ENCODE measurements at regions not wholly inside any gene's neighbourhood (a gene's known extent, or its start where the extent isn't known, plus 50 kb on each side); places are given as distances from the start of the nearest gene placed in this dataset.
"Not testable (repeated sequence)": the region's sequence is repeated elsewhere in the genome, so short reads cannot be mapped to it uniquely, and the experiment has no call there.

GRCh38 chr10:62694537-62695126, 109.9 kb upstream of the ADO start:
- Mint-ChIP-seq H3K4me1 (peaks cover 7% of the 10 kb centered on the region), H3K36me3 (no peaks in the 10 kb centered on the region), H3K9me3 (peaks cover 12% of the 10 kb centered on the region), H3K27me3 (ENCODE audit: insufficient read depth, low read depth) (peaks cover 2% of the 10 kb centered on the region), H3K4me3 (no peak overlapping the region), H3K27ac (no peak overlapping the region)
- no peaks in the 10 kb centered on the region for H3K27me3 ChIP-seq
- H2AFZ ChIP-seq (replicated peaks): peak overlapping the region; percentile 0
- TF ChIP-seq CTCF (IDR thresholded peaks at IDR 0.05) (no peak), EZH2phosphoT487 (IDR thresholded peaks at IDR 0.05) (no peak), EZH2 (IDR thresholded peaks at IDR 0.05) (no peak)
- peaks cover 19% of the 10 kb centered on the region for H3K9me3 ChIP-seq (ENCODE audit: low read depth)
- H3K36me3 ChIP-seq: no peaks in the 10 kb centered on the region
- no peaks in the 10 kb centered on the region for H3K4me1 ChIP-seq
- no peak overlapping the region for H3K4me3 ChIP-seq
- no peak overlapping the region for H3K27ac ChIP-seq
- H4K20me1 ChIP-seq (ENCODE audit: low read depth): no peaks in the 10 kb centered on the region
- no peaks in the 10 kb centered on the region for H3F3A ChIP-seq (ENCODE audit: low read depth)
- no peak overlapping the region for H3K9ac ChIP-seq
- DNase-seq (ENCODE audit: low spot score): no peak
- no peak overlapping the region for H3K4me2 ChIP-seq
- H3K79me2 ChIP-seq (ENCODE audit: low read depth): no peaks in the 10 kb centered on the region

DNA sequence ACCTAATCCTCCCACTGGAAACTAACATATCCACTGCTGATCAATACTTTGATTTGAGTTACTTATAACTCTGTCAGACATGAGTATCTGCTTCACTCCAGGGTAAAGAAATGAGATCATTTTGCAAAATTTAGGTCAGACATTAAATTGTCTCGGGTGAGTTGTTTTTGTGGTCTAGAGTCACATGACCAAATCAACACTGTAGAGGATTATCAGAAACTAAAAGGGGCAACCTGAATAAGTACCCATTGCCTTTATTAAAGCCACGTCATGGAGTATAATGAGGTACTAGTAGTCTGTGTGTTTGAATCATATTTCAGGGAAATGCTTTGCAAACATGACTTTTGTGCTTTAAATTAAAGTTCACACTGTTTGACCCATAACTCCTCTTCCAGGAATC, 107.7 kb upstream of the ADO start:
- no peaks in the 10 kb centered on the region for H3K27me3 Mint-ChIP-seq (ENCODE audit: insufficient read depth, low read depth)
- H3K9me3 Mint-ChIP-seq: peaks cover 25% of the 10 kb centered on the region
- Histone ChIP-seq H3F3A (ENCODE audit: low read depth) (no peaks in the 10 kb centered on the region), H3K4me3 (no peak overlapping the region), H2AFZ (replicated peaks) (no peak overlapping the region), H3K9me3 (ENCODE audit: low read depth) (peaks cover 20% of the 10 kb centered on the region), H3K79me2 (ENCODE audit: low read depth) (no peaks in the 10 kb centered on the region), H4K20me1 (ENCODE audit: low read depth) (no peaks in the 10 kb centered on the region), H3K36me3 (no peaks in the 10 kb centered on the region), H3K27ac (no peak overlapping the region), H3K4me1 (no peaks in the 10 kb centered on the region), H3K9ac (no peak overlapping the region), H3K27me3 (no peaks in the 10 kb centered on the region), H3K4me2 (no peak overlapping the region)
- no peak overlapping the region for H3K27ac Mint-ChIP-seq
- no peak for DNase-seq (ENCODE audit: low spot score)
- peaks cover 3% of the 10 kb centered on the region for H3K4me1 Mint-ChIP-seq
- no peak overlapping the region for H3K4me3 Mint-ChIP-seq
- TF ChIP-seq CTCF (IDR thresholded peaks at IDR 0.05) (no peak), EZH2phosphoT487 (IDR thresholded peaks at IDR 0.05) (no peak), EZH2 (IDR thresholded peaks at IDR 0.05) (no peak)
- H3K36me3 Mint-ChIP-seq: no peaks in the 10 kb centered on the region

DNA sequence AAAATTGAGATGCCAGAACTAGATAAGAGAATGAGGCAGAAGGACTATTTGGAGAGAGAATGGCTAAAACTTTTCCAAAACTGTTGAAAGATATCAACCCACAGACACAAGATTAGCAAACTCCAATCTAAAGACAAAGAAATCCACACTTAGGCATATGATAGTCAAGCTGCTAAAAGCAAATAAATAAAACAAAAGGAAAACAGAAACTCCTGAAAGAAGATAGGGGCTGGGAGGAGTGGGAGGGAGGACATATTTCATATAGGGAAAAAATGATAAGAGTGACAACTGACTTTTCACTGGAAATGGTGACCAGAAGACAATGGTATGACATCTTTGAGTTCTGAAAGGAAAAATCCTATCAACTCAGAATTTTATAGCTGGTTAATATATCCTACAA, 105.4 kb upstream of the ADO start:
- H3K9me3 Mint-ChIP-seq: peaks cover 40% of the 10 kb centered on the region
- H3K36me3 Mint-ChIP-seq: no peaks in the 10 kb centered on the region

DNA sequence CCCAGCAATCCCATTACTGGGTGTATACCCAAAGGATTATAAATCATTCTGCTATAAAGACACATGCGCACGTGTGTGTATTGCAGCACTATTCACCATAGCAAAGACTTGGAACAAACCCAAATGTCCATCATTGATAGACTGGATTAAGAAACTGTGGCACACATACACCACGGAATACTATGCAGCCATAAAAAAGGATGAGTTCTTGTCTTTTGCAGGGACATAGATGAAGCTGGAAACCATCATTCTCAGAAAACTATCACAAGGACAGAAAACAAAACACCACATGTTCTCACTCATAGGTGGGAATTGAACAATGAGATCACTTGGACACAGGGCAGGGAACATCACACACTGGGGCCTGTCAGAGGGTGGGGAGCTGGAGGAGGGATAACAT, 100.4 kb upstream of the ADO start:
- not testable (repeated sequence) for DNase-seq (ENCODE audit: low spot score); H3K36me3 Mint-ChIP-seq; H4K20me1 ChIP-seq (ENCODE audit: low read depth); H3K4me1 Mint-ChIP-seq; H3K9ac ChIP-seq; H2AFZ ChIP-seq (replicated peaks); H3K27ac ChIP-seq; H3K4me3 ChIP-seq; H3K4me2 ChIP-seq; H3K4me3 Mint-ChIP-seq; H3K79me2 ChIP-seq (ENCODE audit: low read depth); H3K9me3 ChIP-seq (ENCODE audit: low read depth); H3K36me3 ChIP-seq; H3F3A ChIP-seq (ENCODE audit: low read depth); H3K27me3 Mint-ChIP-seq (ENCODE audit: insufficient read depth, low read depth); H3K4me1 ChIP-seq; H3K27me3 ChIP-seq; H3K27ac Mint-ChIP-seq
- peaks cover 36% of the 10 kb centered on the region for H3K9me3 Mint-ChIP-seq

More for the DNA sequence above, 105.4 kb upstream of the ADO start:
- Mint-ChIP-seq H3K4me3 (no peak overlapping the region), H3K27me3 (ENCODE audit: insufficient read depth, low read depth) (no peaks in the 10 kb centered on the region), H3K27ac (no peak overlapping the region), H3K4me1 (no peaks in the 10 kb centered on the region)
- TF ChIP-seq EZH2phosphoT487 (IDR thresholded peaks at IDR 0.05) (no peak), CTCF (IDR thresholded peaks at IDR 0.05) (no peak), EZH2 (IDR thresholded peaks at IDR 0.05) (no peak)
- Histone ChIP-seq H3K4me2 (no peak overlapping the region), H3K9me3 (ENCODE audit: low read depth) (peaks cover 20% of the 10 kb centered on the region), H3K9ac (no peak overlapping the region), H3K79me2 (ENCODE audit: low read depth) (no peaks in the 10 kb centered on the region), H3K4me1 (no peaks in the 10 kb centered on the region), H2AFZ (replicated peaks) (no peak overlapping the region), H3K27ac (no peak overlapping the region), H3K36me3 (no peaks in the 10 kb centered on the region), H3K27me3 (no peaks in the 10 kb centered on the region), H4K20me1 (ENCODE audit: low read depth) (no peaks in the 10 kb centered on the region), H3K4me3 (no peak overlapping the region), H3F3A (ENCODE audit: low read depth) (no peaks in the 10 kb centered on the region)
- DNase-seq (ENCODE audit: low spot score): no peak

Measured in neural progenitor cell (in vitro differentiated cells).